GM23338 (cell line): ENCODE measurements at regions not wholly inside any gene's neighbourhood (a gene's known extent, or its start where the extent isn't known, plus 50 kb on each side); places are given as distances from the start of the nearest gene placed in this dataset.

Source experiments
- EZH2 ChIP-seq: fragments of 200-600 bp; sonication (generic); IDR thresholded peaks from one replicate; pipeline ENCODE4 v1.8.0; 2017; ENCODE audit warnings: antibody characterized with exemption, mild to moderate bottlenecking, low read depth; ENCODE audit not compliant: unreplicated experiment
- POLR2AphosphoS5 ChIP-seq: IDR thresholded peaks from 2 replicates; pipeline ENCODE4 v1.6.1; 2016; ENCODE audit warnings: antibody characterized with exemption, low read depth
- TF ChIP-seq, protein P1 (sequence below), 2 experiments: fragments of 200-600 bp in 1 of 2; sonication (generic) in 1 of 2; conservative IDR thresholded peaks; 2 replicates each; pipeline versions ENCODE4 v1.5.1 to v1.6.1; 2016 to 2017; ENCODE audit warnings: antibody characterized with exemption in 2 of 2, low read depth in 2 of 2, mild to moderate bottlenecking in 2 of 2, moderate library complexity in 1 of 2
- TF ChIP-seq, protein P2 (sequence below): IDR thresholded peaks from 2 replicates; pipeline ENCODE4 v1.6.1; 2016; ENCODE audit warnings: antibody characterized with exemption
- TF ChIP-seq, protein P3 (sequence below): IDR thresholded peaks from one replicate; pipeline ENCODE4 v1.6.1; 2018; ENCODE audit warnings: antibody characterized with exemption; ENCODE audit not compliant: unreplicated experiment

DNA sequence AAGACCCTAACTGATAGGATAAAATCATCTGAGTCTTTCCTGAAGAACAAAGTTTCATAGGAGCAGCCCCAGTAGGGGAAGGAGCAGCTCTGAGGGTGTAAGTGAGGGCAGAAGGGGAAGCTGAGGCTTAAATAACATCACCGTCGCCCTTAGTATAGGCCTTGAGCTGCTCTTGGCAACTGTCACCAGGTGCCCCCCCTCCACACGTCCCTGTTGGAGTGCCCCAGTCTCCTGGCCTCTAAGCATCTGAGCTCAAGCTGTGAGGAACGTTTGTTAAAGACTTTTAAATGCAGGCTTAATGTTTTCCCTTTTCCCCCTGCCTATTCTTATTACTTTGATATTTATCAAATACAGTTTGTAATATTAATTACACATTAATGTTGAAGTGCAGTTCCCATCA lies 170.6 kb downstream of the ZIC5 start:
- TF ChIP-seq, protein P1, sequence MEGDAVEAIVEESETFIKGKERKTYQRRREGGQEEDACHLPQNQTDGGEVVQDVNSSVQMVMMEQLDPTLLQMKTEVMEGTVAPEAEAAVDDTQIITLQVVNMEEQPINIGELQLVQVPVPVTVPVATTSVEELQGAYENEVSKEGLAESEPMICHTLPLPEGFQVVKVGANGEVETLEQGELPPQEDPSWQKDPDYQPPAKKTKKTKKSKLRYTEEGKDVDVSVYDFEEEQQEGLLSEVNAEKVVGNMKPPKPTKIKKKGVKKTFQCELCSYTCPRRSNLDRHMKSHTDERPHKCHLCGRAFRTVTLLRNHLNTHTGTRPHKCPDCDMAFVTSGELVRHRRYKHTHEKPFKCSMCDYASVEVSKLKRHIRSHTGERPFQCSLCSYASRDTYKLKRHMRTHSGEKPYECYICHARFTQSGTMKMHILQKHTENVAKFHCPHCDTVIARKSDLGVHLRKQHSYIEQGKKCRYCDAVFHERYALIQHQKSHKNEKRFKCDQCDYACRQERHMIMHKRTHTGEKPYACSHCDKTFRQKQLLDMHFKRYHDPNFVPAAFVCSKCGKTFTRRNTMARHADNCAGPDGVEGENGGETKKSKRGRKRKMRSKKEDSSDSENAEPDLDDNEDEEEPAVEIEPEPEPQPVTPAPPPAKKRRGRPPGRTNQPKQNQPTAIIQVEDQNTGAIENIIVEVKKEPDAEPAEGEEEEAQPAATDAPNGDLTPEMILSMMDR (conservative IDR thresholded peaks at IDR 0.05; ENCODE audit: low read depth in 2 of 2), result no peak
- no peak for TF ChIP-seq POLR2AphosphoS5
- no peak for TF ChIP-seq EZH2
- TF ChIP-seq, protein P2, sequence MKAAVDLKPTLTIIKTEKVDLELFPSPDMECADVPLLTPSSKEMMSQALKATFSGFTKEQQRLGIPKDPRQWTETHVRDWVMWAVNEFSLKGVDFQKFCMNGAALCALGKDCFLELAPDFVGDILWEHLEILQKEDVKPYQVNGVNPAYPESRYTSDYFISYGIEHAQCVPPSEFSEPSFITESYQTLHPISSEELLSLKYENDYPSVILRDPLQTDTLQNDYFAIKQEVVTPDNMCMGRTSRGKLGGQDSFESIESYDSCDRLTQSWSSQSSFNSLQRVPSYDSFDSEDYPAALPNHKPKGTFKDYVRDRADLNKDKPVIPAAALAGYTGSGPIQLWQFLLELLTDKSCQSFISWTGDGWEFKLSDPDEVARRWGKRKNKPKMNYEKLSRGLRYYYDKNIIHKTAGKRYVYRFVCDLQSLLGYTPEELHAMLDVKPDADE, result no peak
- TF ChIP-seq, protein P3, sequence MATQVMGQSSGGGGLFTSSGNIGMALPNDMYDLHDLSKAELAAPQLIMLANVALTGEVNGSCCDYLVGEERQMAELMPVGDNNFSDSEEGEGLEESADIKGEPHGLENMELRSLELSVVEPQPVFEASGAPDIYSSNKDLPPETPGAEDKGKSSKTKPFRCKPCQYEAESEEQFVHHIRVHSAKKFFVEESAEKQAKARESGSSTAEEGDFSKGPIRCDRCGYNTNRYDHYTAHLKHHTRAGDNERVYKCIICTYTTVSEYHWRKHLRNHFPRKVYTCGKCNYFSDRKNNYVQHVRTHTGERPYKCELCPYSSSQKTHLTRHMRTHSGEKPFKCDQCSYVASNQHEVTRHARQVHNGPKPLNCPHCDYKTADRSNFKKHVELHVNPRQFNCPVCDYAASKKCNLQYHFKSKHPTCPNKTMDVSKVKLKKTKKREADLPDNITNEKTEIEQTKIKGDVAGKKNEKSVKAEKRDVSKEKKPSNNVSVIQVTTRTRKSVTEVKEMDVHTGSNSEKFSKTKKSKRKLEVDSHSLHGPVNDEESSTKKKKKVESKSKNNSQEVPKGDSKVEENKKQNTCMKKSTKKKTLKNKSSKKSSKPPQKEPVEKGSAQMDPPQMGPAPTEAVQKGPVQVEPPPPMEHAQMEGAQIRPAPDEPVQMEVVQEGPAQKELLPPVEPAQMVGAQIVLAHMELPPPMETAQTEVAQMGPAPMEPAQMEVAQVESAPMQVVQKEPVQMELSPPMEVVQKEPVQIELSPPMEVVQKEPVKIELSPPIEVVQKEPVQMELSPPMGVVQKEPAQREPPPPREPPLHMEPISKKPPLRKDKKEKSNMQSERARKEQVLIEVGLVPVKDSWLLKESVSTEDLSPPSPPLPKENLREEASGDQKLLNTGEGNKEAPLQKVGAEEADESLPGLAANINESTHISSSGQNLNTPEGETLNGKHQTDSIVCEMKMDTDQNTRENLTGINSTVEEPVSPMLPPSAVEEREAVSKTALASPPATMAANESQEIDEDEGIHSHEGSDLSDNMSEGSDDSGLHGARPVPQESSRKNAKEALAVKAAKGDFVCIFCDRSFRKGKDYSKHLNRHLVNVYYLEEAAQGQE, result no peak
